Upper lobe of left lung (tissue), 6 donors: ENCODE measurements at regions not wholly inside any gene's neighbourhood (a gene's known extent, or its start where the extent isn't known, plus 50 kb on each side); places are given as distances from the start of the nearest gene placed in this dataset.

Source experiments
- ATAC-seq, 2 donors: fragments of 200-7000 bp; cut with Tn5 transposase; one replicate each; pipeline ENCODE4 v1.9.1; 2022; ENCODE audit warnings: mild to moderate bottlenecking in 2 of 2, moderate library complexity in 2 of 2; ENCODE audit not compliant: low FRiP score in 2 of 2
- DNase-seq, 2 donors: peaks; one replicate each; pipeline ENCODE4 v3.0.0-alpha.2; 2019 to 2020
- H3K27ac ChIP-seq, 4 donors: fragments of 200-600 bp; sonication (generic); one replicate each; pipeline ENCODE4 v1.5.1; 2016 to 2019
- H3K27me3 ChIP-seq, 4 donors: fragments of 200-600 bp; sonication (generic); one replicate each; pipeline ENCODE4 v1.5.1; 2017 to 2019
- H3K36me3 ChIP-seq, 4 donors: fragments of 200-600 bp; sonication (generic); one replicate each; pipeline ENCODE4 v1.5.1; 2016 to 2019
- H3K4me1 ChIP-seq, 4 donors: fragments of 200-600 bp; sonication (generic); one replicate each; pipeline ENCODE4 v1.5.1; 2018 to 2019
- H3K4me3 ChIP-seq, 4 donors: fragments of 200-600 bp; sonication (generic); one replicate each; pipeline ENCODE4 v1.5.1; 2017 to 2019; ENCODE audit warnings: mild to moderate bottlenecking in 2 of 4, moderate library complexity in 1 of 4
- H3K9me3 ChIP-seq, 4 donors: fragments of 200-600 bp; sonication (generic); one replicate each; pipeline ENCODE4 v1.5.1; 2018 to 2019
- EP300 ChIP-seq, 4 donors: sonication (generic); formaldehyde crosslinking; IDR thresholded peaks; one replicate each; pipeline ENCODE4 v1.5.1; 2017; ENCODE audit warnings: antibody characterized with exemption in 4 of 4, control low read depth in 2 of 4
- POLR2A ChIP-seq, 4 donors: fragments of 450-650 bp; IDR thresholded peaks; one replicate each; pipeline ENCODE4 v1.5.1; 2016 to 2017; ENCODE audit warnings: antibody characterized with exemption in 4 of 4, mild to moderate bottlenecking in 2 of 4
- POLR2AphosphoS5 ChIP-seq, 2 donors: sonication (generic); formaldehyde crosslinking; IDR thresholded peaks; one replicate each; pipeline ENCODE4 v1.5.1; 2017; ENCODE audit warnings: antibody characterized with exemption in 2 of 2
- WGBS, 2 donors: methylation state at CpG; one replicate each; pipeline ENCODE4 v1.1.5; 2017 to 2018; 5-methylcytosine and 5-hydroxymethylcytosine counted together
- TF ChIP-seq, protein P1 (sequence below), 6 experiments: fragments of 450-650 bp in 4 of 6; fragments of 200-600 bp in 2 of 6; sonication (generic) in 2 of 6; IDR thresholded peaks; one replicate each; pipeline ENCODE4 v1.5.1; 2016 to 2019; ENCODE audit warnings: antibody characterized with exemption in 6 of 6
- donor health status: DM: no; HTN: no; CAD: no; lungs with moderate emphysema.
- donor health status: DM: no; HTN: yes; CAD: no; lungs with severe emphysema.

DNA sequence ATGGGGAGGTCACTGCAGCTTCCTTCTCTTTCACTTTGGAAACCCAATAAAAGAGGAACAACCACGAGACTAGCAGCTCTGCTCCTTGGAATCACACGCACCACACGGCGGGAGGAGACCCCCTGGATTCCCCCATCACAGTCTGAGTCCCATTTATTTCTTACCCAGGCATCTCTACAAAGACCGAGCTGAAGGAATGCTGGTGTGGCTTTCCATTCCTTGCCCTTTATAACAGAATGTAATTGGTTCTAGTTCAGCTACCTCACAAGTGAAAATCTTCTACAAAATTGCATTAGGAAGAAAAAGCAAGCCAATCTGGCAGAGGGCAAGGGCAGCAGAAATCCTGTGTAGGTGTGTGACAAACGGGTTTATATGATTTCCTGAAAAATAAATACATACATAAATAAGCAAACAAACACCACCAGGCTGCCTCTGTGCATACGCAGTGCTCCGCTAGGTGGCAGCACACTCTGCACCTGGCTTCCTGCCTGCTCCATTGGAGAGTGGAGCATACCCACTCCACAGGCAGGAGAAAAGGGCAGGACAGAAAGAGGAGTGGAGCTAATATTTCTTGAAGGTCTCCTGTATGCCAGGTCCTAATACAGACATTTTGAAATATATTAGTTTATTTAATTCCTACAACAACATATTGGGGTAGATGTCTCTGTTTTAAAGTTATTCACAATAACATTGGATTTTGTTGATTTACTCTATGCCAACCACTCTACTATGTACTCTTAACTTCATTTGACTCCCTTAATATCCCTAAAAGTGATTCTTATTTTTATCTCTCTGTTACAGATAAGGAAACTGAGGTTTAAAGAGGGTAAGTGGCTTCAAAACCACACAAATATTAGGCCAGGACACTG is 673.1 kb downstream of the KCNA4 start:
- Histone ChIP-seq H3K27me3 (no peaks in the 10 kb centered on the region), H3K4me1 (no peaks in the 10 kb centered on the region), H3K27ac (no peak overlapping the region), H3K36me3 (no peaks in the 10 kb centered on the region), H3K4me3 (no peak overlapping the region), H3K9me3 (no peaks in the 10 kb centered on the region)
- 25 to 26% methylated on average over 8 of the region's 8 CpGs for WGBS, 2 donors
- DNase-seq (peak in 1 of 2 donors; percentile 44), ATAC-seq (peak; percentile 75 to 80)
- TF ChIP-seq EP300 (IDR thresholded peaks at IDR 0.05) (no peak), POLR2A (IDR thresholded peaks at IDR 0.05) (no peak), POLR2AphosphoS5 (IDR thresholded peaks at IDR 0.05) (no peak)
- TF ChIP-seq, protein P1, sequence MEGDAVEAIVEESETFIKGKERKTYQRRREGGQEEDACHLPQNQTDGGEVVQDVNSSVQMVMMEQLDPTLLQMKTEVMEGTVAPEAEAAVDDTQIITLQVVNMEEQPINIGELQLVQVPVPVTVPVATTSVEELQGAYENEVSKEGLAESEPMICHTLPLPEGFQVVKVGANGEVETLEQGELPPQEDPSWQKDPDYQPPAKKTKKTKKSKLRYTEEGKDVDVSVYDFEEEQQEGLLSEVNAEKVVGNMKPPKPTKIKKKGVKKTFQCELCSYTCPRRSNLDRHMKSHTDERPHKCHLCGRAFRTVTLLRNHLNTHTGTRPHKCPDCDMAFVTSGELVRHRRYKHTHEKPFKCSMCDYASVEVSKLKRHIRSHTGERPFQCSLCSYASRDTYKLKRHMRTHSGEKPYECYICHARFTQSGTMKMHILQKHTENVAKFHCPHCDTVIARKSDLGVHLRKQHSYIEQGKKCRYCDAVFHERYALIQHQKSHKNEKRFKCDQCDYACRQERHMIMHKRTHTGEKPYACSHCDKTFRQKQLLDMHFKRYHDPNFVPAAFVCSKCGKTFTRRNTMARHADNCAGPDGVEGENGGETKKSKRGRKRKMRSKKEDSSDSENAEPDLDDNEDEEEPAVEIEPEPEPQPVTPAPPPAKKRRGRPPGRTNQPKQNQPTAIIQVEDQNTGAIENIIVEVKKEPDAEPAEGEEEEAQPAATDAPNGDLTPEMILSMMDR (IDR thresholded peaks at IDR 0.05) = peak in 5 of 6 experiments; percentile 23 to 57 (median 41)

DNA sequence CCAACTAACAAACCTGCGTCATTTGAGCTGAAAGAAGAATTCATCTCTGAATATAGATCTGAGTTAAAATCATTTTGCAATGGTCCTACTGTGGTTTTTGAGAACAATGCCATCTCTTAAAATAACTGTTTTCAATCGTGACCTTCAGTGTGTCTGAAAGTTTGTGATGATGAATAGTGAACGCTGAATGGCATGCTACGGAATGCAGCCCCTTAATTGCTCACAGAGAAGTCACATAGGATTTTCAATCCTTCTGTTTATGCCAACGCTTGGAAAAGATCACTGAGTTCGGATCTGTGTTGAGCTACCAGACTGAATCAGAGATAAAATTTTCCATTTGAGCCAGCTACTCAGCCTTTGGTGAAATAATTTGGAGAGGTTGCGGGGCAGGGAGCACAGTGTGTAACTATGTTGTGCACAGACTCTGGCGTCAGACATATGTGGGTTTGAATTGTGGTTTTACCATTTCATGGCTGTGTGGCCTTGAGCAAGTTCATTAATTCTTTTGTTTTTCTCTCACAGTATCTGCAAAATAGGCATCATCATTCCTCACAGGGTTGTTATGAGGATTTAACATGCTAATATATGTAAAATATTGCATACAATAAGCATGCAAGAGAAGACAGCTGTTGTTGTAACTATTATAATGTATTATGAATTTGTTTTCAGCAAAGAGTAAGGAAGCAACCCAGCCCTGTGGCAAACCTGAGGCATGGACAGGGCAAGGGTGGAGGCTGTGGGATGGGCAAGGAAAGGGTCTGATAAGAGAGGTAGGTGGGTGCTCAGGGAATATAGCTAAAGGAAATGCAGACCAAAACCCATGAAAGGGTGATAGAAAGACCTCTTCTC is 679.9 kb downstream of the KCNA4 start:
- no peak for ATAC-seq
- 61 to 62% methylated on average over 8 of the region's 8 CpGs for WGBS, 2 donors

GRCh38 chr11:29334776-29335130 is 682.1 kb downstream of the KCNA4 start:
- ATAC-seq = no peak
- 61 to 62% methylated on average over 1 of the region's 1 CpG for WGBS, 2 donors
- TF ChIP-seq EP300 (IDR thresholded peaks at IDR 0.05) (no peak), POLR2A (IDR thresholded peaks at IDR 0.05) (no peak), POLR2AphosphoS5 (IDR thresholded peaks at IDR 0.05) (no peak)
- TF ChIP-seq, protein P1 (IDR thresholded peaks at IDR 0.05) = no peak

More for the DNA sequence above, 679.9 kb downstream of the KCNA4 start:
- no peaks in the 10 kb centered on the region for H3K9me3 ChIP-seq
- H3K4me3 ChIP-seq = no peak overlapping the region
- no peaks in the 10 kb centered on the region for H3K4me1 ChIP-seq
- no peaks in the 10 kb centered on the region for H3K36me3 ChIP-seq
- TF ChIP-seq EP300 (IDR thresholded peaks at IDR 0.05) (no peak), POLR2A (IDR thresholded peaks at IDR 0.05) (no peak), POLR2AphosphoS5 (IDR thresholded peaks at IDR 0.05) (no peak)
- TF ChIP-seq, protein P1 (IDR thresholded peaks at IDR 0.05) = no peak
- no peak for DNase-seq
- H3K27ac ChIP-seq = no peak overlapping the region
- no peaks in the 10 kb centered on the region for H3K27me3 ChIP-seq

GRCh38 chr11:29333993-29334775 is 682.6 kb downstream of the KCNA4 start:
- Histone ChIP-seq H3K4me1 (no peaks in the 10 kb centered on the region), H3K4me3 (no peak overlapping the region), H3K27ac (no peak overlapping the region), H3K36me3 (no peaks in the 10 kb centered on the region), H3K9me3 (no peaks in the 10 kb centered on the region), H3K27me3 (no peaks in the 10 kb centered on the region)
- TF ChIP-seq, protein P1 (IDR thresholded peaks at IDR 0.05) = peak in 1 of 6 experiments; percentile 19
- no peak for TF ChIP-seq POLR2AphosphoS5 (IDR thresholded peaks at IDR 0.05)
- no peak for TF ChIP-seq POLR2A (IDR thresholded peaks at IDR 0.05)
- no peak for TF ChIP-seq EP300 (IDR thresholded peaks at IDR 0.05)
- DNase-seq (no peak), ATAC-seq (no peak)
- 40 to 41% methylated on average over 5 of the region's 5 CpGs for WGBS, 2 donors

More at GRCh38 chr11:29334776-29335130, 682.1 kb downstream of the KCNA4 start:
- Histone ChIP-seq H3K27ac (no peak overlapping the region), H3K4me1 (no peaks in the 10 kb centered on the region), H3K36me3 (no peaks in the 10 kb centered on the region), H3K4me3 (no peak overlapping the region), H3K9me3 (no peaks in the 10 kb centered on the region), H3K27me3 (no peaks in the 10 kb centered on the region)
- no peak for DNase-seq
